Mesothelial cell of epicardium (in vitro differentiated cells): ENCODE measurements at regions not wholly inside any gene's neighbourhood (a gene's known extent, or its start where the extent isn't known, plus 50 kb on each side); places are given as distances from the start of the nearest gene placed in this dataset.

ENCODE experiments used
- DNase-seq, 2 experiments: peaks; one replicate each; pipeline ENCODE4 v3.0.0; 2021; ENCODE audit warnings: low spot score in 2 of 2; ENCODE audit not compliant: unreplicated experiment in 2 of 2
- H3K27ac Mint-ChIP-seq: 2 replicates; pipeline ENCODE4 v1.8.0; 2021; ENCODE audit warnings: mixed read lengths
- H3K27me3 Mint-ChIP-seq: 2 replicates; pipeline ENCODE4 v1.8.0; 2021; ENCODE audit warnings: low read depth, mixed read lengths
- H3K36me3 Mint-ChIP-seq: 2 replicates; pipeline ENCODE4 v1.8.0; 2021; ENCODE audit warnings: mixed read lengths
- H3K4me1 Mint-ChIP-seq: 2 replicates; pipeline ENCODE4 v1.8.0; 2021; ENCODE audit warnings: mixed read lengths
- H3K4me3 Mint-ChIP-seq: 2 replicates; pipeline ENCODE4 v1.8.0; 2021; ENCODE audit warnings: mild to moderate bottlenecking, moderate library complexity, mixed read lengths
- H3K9me3 Mint-ChIP-seq: 2 replicates; pipeline ENCODE4 v1.8.0; 2021; ENCODE audit warnings: mixed read lengths
- CTCF ChIP-seq: fragments of 200-600 bp; sonication (generic); IDR thresholded peaks from one replicate; pipeline ENCODE4 v1.5.0; 2021; ENCODE audit warnings: antibody characterized with exemption; ENCODE audit not compliant: unreplicated experiment

GRCh38 chr2:120439067-120439368, 93.1 kb downstream of the INHBB start:
- Mint-ChIP-seq H3K27me3 (peaks cover 74% of the 10 kb centered on the region), H3K27ac (no peak overlapping the region), H3K4me1 (peaks cover 12% of the 10 kb centered on the region), H3K4me3 (no peak overlapping the region), H3K9me3 (no peaks in the 10 kb centered on the region), H3K36me3 (no peaks in the 10 kb centered on the region)
- TF ChIP-seq CTCF, result no peak
- DNase-seq, result no peak

- no peak for TF ChIP-seq CTCF
- no peak overlapping the region for H3K4me3 Mint-ChIP-seq
- peaks cover 76% of the 10 kb centered on the region for H3K27me3 Mint-ChIP-seq
- H3K36me3 Mint-ChIP-seq, result no peaks in the 10 kb centered on the region
- no peaks in the 10 kb centered on the region for H3K9me3 Mint-ChIP-seq
- peaks cover 12% of the 10 kb centered on the region for H3K4me1 Mint-ChIP-seq
- H3K27ac Mint-ChIP-seq, result no peak overlapping the region
- DNase-seq, result no peak
Observed at GRCh38 chr2:120439637-120440384, 93.9 kb downstream of the INHBB start.

- no peaks in the 10 kb centered on the region for H3K36me3 Mint-ChIP-seq
- no peak for DNase-seq
- TF ChIP-seq CTCF, result no peak
- H3K9me3 Mint-ChIP-seq, result no peaks in the 10 kb centered on the region
- H3K27ac Mint-ChIP-seq, result no peak overlapping the region
- no peak overlapping the region for H3K4me3 Mint-ChIP-seq
- H3K27me3 Mint-ChIP-seq, result peaks cover 75% of the 10 kb centered on the region
- H3K4me1 Mint-ChIP-seq, result peaks cover 12% of the 10 kb centered on the region
Observed at GRCh38 chr2:120440521-120441350, 94.8 kb downstream of the INHBB start.

DNA sequence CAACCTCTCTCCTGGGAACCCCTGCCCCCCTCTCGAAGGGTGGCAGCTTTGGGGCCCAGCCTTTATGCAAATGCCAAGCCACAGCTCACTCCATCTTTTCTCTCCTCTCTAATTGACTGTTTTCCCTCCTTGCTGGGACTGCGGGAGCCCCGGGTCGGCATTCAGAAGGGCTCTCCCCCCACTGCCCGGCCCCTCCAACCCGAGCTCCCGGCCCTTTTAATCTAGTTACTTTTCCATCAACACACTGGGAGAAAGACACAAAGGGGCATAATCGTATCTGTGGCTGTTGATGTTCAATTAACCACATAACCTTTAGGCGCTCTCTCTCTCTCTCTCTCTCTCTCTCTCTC, 95.4 kb downstream of the INHBB start:
- no peak for TF ChIP-seq CTCF
- no peak overlapping the region for H3K4me3 Mint-ChIP-seq
- H3K9me3 Mint-ChIP-seq, result no peaks in the 10 kb centered on the region
- DNase-seq, result no peak
- peaks cover 77% of the 10 kb centered on the region for H3K27me3 Mint-ChIP-seq
- H3K27ac Mint-ChIP-seq, result no peak overlapping the region
- no peaks in the 10 kb centered on the region for H3K36me3 Mint-ChIP-seq
- peaks cover 12% of the 10 kb centered on the region for H3K4me1 Mint-ChIP-seq

GRCh38 chr2:120441744-120442471, 96.0 kb downstream of the INHBB start:
- H3K36me3 Mint-ChIP-seq, result no peaks in the 10 kb centered on the region
- peak in 1 of 2 experiments; percentile 68 for DNase-seq
- no peak for TF ChIP-seq CTCF
- peak overlapping the region; percentile 73 for H3K27ac Mint-ChIP-seq
- H3K4me1 Mint-ChIP-seq, result peaks cover 12% of the 10 kb centered on the region
- H3K4me3 Mint-ChIP-seq, result peak overlapping the region; percentile 77
- H3K27me3 Mint-ChIP-seq, result peaks cover 74% of the 10 kb centered on the region
- H3K9me3 Mint-ChIP-seq, result no peaks in the 10 kb centered on the region
